ENCODE measurements at regions not wholly inside any gene's neighbourhood (a gene's known extent, or its start where the extent isn't known, plus 50 kb on each side); places are given as distances from the start of the nearest gene placed in this dataset.

- TF ChIP-seq EZH2 (IDR thresholded peaks at IDR 0.05; ENCODE audit: low read depth, low read length, severe bottlenecking) (no peak), POLR2AphosphoS5 (IDR thresholded peaks at IDR 0.05; ENCODE audit: low read depth, low read length) (no peak), KDM4A (IDR thresholded peaks at IDR 0.05; ENCODE audit: low read depth, low read length, severe bottlenecking) (no peak), CTCF (IDR thresholded peaks at IDR 0.05; ENCODE audit: control extremely low read depth in 1 of 3, insufficient read depth in 1 of 3, low read depth in 1 of 3, low read length in 3 of 3) (no peak), JUND (IDR thresholded peaks at IDR 0.05; ENCODE audit: low read length) (no peak), POLR2A (IDR thresholded peaks at IDR 0.05; ENCODE audit: control extremely low read depth in 1 of 2, low read depth in 2 of 2, low read length in 2 of 2) (no peak)
- TF ChIP-seq, protein P1, sequence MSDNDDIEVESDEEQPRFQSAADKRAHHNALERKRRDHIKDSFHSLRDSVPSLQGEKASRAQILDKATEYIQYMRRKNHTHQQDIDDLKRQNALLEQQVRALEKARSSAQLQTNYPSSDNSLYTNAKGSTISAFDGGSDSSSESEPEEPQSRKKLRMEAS (IDR thresholded peaks at IDR 0.05), result no peak
These were observed 110.1 kb upstream of the RAD23B start for GRCh38 chr9:107172979-107173347.
